ENCODE measurements at regions not wholly inside any gene's neighbourhood (a gene's known extent, or its start where the extent isn't known, plus 50 kb on each side); places are given as distances from the start of the nearest gene placed in this dataset.

GRCh38 chr21:31405604-31406003 lies 61.5 kb upstream of the TIAM1 start:
- Histone ChIP-seq H3K9me3 (ENCODE audit: low read depth, low read length, poor library complexity, severe bottlenecking) (no peaks in the 10 kb centered on the region), H3K4me3 (ENCODE audit: low read depth, low read length, poor library complexity, severe bottlenecking) (no peak overlapping the region), H3K4me1 (ENCODE audit: insufficient read depth, low read length, poor library complexity, severe bottlenecking) (peaks cover 6% of the 10 kb centered on the region), H3K27ac (ENCODE audit: low read depth, low read length, poor library complexity, severe bottlenecking) (no peak overlapping the region), H3K27me3 (replicated peaks; ENCODE audit: insufficient read depth, low read depth, low read length, poor library complexity) (no peaks in the 10 kb centered on the region), H3K36me3 (ENCODE audit: insufficient read depth, low read length, poor library complexity, severe bottlenecking) (no peaks in the 10 kb centered on the region)
- TF ChIP-seq CTCF (conservative IDR thresholded peaks at IDR 0.05; ENCODE audit: low read depth, low read length) (no peak), EZH2 (IDR thresholded peaks at IDR 0.05; ENCODE audit: borderline replicate concordance, low read depth, low read length, poor library complexity, severe bottlenecking) (no peak)
- intact Hi-C loops (cut with micrococcal nuclease; ENCODE audit: unreplicated experiment): no loop called here
- no peak for DNase-seq (ENCODE audit: low spot score)
- ChIA-PET CTCF (no interaction called here), POLR2A (ENCODE audit: low non-redundant PET) (no interaction called here)
- BruUV-seq (replicated peaks): no TSS peak

- intact Hi-C loops (cut with micrococcal nuclease; ENCODE audit: unreplicated experiment): no loop called here
- H3K36me3 ChIP-seq (ENCODE audit: insufficient read depth, low read length, poor library complexity, severe bottlenecking): no peaks in the 10 kb centered on the region
- TF ChIP-seq EZH2 (IDR thresholded peaks at IDR 0.05; ENCODE audit: borderline replicate concordance, low read depth, low read length, poor library complexity, severe bottlenecking): no peak
- TF ChIP-seq CTCF (conservative IDR thresholded peaks at IDR 0.05; ENCODE audit: low read depth, low read length): no peak
- H3K27ac ChIP-seq (ENCODE audit: low read depth, low read length, poor library complexity, severe bottlenecking): no peak overlapping the region
- no peaks in the 10 kb centered on the region for H3K9me3 ChIP-seq (ENCODE audit: low read depth, low read length, poor library complexity, severe bottlenecking)
- POLR2A ChIA-PET (ENCODE audit: low non-redundant PET): interaction anchor here (0.6 kb wide), 1 partner anchor 65 kb away, joined by 3 read pairs; no protein-coding TSS in a partner anchor
- no peak for DNase-seq (ENCODE audit: low spot score)
- BruUV-seq (replicated peaks): no TSS peak
- no peak overlapping the region for H3K4me3 ChIP-seq (ENCODE audit: low read depth, low read length, poor library complexity, severe bottlenecking)
- peaks cover 6% of the 10 kb centered on the region for H3K4me1 ChIP-seq (ENCODE audit: insufficient read depth, low read length, poor library complexity, severe bottlenecking)
- CTCF ChIA-PET: no interaction called here
- no peaks in the 10 kb centered on the region for H3K27me3 ChIP-seq (replicated peaks; ENCODE audit: insufficient read depth, low read depth, low read length, poor library complexity)
Observed at GRCh38 chr21:31403596-31404333, 59.7 kb upstream of the TIAM1 start.

- Histone ChIP-seq H3K27me3 (replicated peaks; ENCODE audit: insufficient read depth, low read depth, low read length, poor library complexity) (no peaks in the 10 kb centered on the region), H3K36me3 (ENCODE audit: insufficient read depth, low read length, poor library complexity, severe bottlenecking) (no peaks in the 10 kb centered on the region), H3K9me3 (ENCODE audit: low read depth, low read length, poor library complexity, severe bottlenecking) (no peaks in the 10 kb centered on the region), H3K4me3 (ENCODE audit: low read depth, low read length, poor library complexity, severe bottlenecking) (no peak overlapping the region), H3K4me1 (ENCODE audit: insufficient read depth, low read length, poor library complexity, severe bottlenecking) (no peaks in the 10 kb centered on the region), H3K27ac (ENCODE audit: low read depth, low read length, poor library complexity, severe bottlenecking) (no peak overlapping the region)
- POLR2A ChIA-PET (ENCODE audit: low non-redundant PET): interaction anchor here (0.6 kb wide), 1 partner anchor 38 kb away, joined by 5 read pairs; no protein-coding TSS in a partner anchor
- intact Hi-C loops (cut with micrococcal nuclease; ENCODE audit: unreplicated experiment): no loop called here
- no peak for TF ChIP-seq EZH2 (IDR thresholded peaks at IDR 0.05; ENCODE audit: borderline replicate concordance, low read depth, low read length, poor library complexity, severe bottlenecking)
- no peak for TF ChIP-seq CTCF (conservative IDR thresholded peaks at IDR 0.05; ENCODE audit: low read depth, low read length)
- CTCF ChIA-PET: no interaction called here
- no peak for DNase-seq (ENCODE audit: low spot score)
- BruUV-seq (replicated peaks): no TSS peak
Observed at GRCh38 chr21:31399591-31399990, 55.5 kb upstream of the TIAM1 start.
